ENCODE measurements at regions not wholly inside any gene's neighbourhood (a gene's known extent, or its start where the extent isn't known, plus 50 kb on each side); places are given as distances from the start of the nearest gene placed in this dataset.

DNA sequence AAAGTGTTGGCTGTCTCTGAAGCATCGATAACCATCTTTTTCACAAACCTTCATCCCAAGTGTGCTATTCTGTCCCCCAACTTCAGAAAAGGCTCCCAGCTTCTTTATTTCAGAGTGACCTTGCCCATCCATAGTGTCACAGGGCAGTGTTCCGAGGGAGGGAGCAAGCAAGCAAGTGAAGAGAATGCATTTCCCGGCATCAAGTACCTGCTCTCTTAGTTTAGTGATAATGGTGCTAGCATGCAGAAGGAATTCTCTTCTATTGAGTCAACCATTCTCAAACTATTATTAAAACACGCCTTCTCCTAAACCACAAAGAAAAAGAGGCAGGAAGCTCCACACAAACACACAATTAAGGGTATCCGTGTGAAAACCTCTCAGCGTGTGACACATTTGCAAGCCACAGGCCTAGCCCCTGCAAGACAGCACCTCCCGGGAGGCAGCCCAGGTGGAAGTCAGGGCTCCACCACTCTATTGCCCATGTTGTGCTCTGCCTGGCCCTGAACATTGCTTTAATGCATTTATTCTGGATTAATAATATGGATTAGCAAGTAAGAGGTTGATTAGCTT, 504.9 kb downstream of the GALR1 start:
- no peak for DNase-seq (ENCODE audit: low read depth)

DNA sequence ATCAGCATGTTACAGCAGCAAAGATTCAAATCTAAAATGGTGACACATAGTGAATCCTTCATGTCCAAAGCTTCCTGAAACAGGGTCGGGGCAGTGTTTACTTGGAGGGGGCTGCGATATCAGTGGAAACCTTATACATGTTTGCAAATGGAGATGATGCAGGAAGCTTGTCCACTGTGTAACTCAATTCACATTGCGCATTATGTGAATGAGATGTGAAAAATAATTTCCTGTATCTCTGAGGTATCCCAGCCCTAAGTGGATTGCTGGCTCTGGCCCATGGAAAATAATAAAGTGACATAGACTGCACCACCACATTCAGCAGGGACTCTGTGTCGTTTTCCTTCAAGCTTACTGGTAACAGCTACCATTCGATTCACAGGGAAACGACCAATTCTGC, 505.5 kb downstream of the GALR1 start:
- DNase-seq (ENCODE audit: low read depth), result no peak

DNA sequence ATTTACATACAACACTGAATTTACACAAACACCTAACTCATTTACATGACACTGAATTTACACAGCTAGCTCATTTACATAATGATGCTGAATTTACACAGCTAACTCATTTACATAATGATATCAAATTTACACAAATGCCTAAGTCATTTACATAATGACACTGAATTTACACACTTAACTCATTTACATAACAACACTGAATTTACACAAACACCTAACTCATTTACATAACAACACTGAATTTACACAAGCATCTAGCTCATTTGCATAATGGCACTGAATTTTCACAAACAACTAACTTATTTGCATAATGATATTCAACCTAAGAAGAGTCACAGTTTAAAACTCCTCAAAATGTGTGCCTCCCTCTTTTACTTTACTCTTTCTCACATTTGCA, 511.7 kb downstream of the GALR1 start:
- no peak for DNase-seq (ENCODE audit: low read depth)

DNA sequence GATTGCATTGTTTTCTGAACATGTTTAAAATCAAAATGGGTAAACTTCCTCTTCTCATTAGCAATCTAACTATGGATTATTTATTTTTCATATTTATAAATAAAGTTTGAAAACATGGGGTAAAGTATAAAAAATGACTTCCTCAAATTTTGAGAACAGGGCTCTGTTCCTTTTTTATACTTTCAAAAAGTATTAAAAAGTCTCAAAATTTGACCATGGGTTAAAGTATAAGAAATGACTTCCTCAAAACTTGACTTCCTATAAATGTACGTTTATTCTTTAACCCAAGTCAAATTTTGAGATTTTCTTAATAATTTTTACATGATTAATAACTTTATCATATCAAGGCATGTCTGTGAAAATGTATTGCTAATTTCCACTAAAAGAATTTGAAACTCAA, 512.4 kb downstream of the GALR1 start:
- DNase-seq (ENCODE audit: low read depth), result no peak

DNA sequence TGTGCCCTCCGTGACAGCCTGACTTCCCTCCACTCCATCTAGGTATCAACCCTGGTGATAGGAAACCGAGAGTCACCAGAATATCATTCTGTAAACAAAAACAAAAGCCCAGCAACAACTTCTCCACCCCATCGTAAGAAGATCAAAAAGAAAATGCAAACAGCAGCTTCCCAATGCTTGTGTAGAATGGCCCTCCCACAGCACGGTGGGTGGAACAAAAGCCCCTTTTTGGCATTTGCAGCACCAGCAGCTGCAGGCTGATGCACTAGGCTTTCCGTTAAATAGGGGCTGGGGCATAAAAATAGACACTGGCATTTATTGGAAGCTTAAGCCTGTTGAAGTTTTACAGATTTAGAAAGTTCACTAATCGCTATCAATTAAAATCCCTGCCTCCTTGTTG, 513.0 kb downstream of the GALR1 start:
- DNase-seq (ENCODE audit: low read depth), result no peak

DNA sequence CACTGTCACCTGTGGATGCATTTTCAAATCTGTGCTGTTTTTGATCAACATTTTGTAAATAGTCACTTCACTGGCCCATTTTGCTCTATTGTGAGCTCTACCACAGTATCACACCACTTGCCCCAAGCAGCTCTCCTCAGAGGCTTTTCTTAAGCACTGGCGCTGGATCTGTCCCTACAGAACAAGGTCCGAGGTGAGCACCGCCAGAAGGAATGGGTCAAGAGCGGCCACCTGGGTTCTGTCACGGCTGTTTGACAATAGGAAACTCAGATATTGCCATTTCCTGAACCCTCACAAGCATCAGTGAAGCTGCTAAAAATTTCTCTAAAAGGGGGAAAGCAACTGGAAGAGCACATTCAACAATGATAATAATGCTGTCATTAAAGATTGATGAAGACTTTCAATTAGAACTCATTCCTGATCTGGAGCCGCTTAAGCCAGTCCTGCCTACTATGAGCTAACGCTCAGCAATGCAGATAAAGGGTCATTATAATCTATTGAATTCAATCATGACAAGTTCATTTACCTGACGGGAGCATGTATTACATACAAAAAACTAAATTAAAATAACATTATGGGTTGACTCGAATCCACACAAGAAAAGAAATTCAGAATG, 514.0 kb downstream of the GALR1 start:
- no peak for DNase-seq (ENCODE audit: low read depth)

DNA sequence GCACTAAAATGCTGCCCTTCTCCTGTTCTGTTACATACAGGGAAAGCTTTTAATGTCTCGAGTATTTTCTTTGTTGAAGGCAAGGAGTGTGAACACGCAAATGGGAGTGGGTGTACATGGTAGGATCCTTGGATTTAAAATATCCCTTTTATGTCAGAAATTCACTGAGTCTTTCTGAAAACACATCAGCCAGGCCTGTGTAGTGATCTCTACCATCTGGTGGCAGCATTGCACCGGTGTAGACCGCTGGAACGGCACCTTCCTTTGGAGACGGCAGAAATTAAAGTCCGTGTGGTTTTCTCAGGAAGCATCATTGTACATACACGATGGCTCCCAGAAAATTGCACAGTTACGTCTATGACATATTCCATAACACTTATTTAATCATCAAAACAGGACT, 515.8 kb downstream of the GALR1 start:
- DNase-seq (ENCODE audit: low read depth), result no peak

DNA sequence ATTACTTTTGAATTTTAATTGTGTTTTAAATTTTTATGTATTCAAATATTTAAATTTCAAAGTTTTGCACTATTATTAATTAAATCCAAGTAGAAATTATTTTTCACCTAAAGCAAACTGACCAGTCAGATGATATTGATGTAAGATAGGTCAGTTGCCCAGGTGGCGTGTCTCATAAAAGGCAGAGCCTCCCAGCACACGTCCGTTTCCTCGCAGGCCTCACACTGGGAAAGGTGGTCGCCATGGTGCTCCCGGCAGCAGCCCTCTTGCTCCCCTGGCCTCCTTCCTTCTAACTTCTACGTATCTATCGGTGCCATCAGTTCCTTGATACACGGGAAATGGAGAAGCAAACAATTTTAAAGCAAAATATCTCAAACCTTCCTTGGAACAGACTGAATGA, 516.8 kb downstream of the GALR1 start:
- DNase-seq (ENCODE audit: low read depth), result no peak

DNA sequence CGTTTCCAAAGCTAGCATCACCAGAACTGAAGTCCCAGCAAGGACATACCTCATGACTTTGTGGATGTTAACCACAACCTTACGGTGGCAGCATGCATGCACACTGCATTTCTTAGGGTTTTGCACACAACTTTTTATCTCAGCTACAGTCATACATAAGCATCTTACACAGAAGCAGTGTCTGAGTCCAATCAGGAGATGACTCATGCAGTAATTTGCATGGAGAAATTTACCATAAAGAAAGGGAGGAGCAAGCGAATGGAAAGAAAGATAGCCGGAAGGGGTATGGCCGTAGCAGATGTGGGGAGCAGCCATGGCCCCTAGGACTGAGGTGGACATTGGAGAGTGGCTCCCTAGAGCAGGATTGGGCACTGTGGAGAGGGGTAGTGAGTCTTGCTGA, 522.5 kb downstream of the GALR1 start:
- DNase-seq (ENCODE audit: low read depth), result no peak

DNA sequence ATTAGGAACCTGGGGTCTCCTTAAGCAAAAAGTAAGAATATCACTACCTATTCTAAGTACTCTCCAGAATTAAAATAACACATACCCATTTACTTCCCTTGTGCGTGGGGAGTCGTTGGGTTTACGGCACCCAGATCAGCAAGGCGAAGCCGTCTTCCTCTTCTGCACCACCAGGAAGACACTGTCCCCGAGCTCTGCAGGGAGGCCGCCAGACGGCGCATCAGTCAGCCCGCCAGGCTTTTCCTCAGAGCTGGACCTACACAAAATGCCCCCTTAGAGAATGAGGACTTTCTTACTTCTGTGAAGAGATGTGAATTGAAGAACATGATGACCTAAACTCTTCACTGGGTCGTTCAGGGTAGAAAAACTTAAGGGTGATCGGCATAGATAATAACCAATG, 526.5 kb downstream of the GALR1 start:
- DNase-seq (ENCODE audit: low read depth), result no peak

DNA sequence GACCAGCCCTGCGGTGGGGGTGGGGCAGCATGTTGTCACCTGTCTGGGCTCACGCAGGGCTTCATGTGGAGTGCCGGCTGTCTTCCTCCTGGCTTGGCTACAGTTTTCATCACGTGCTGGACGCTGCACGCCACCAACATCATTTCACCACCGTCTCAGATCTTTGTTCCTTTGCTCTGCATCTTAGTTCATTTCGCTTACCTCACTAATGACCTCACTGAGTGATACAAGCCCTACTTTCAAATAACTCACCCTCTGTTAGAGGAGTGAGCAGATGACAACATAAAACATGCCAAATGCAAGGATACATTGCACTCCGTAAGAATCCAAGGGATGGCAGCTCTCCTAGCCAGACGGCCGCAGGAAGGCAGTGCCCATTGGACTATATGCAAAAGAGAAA, 527.5 kb downstream of the GALR1 start:
- DNase-seq (ENCODE audit: low read depth), result no peak

DNA sequence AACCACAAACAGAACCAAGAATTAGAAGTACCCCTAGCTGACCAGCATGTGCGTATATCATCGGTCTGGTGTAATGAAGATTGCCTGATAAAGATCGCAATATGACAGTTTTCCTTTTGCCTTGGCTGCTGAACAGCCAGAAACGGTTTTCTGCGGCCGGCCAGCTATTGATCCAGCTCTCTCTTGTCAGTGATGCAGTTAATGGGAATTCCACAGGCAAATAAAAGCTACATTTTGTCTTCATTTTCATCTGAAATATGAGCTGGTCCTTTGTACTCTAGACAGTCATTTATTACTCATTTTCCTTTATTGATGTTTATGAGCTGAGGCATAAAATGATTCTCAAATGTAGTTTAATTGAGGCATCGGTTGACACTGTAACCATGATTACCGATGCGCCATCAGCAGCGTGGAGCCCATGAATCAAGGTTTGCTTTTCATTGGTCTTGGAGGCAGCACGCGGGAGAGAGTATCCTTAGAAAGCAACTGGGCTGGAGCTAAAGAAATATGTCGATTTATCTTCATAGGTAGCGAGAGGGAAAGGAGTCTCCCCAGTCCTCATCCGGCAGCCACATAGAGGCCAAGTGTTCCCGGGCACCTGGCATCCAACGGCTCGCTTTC, 535.2 kb downstream of the GALR1 start:
- DNase-seq (ENCODE audit: low read depth), result no peak

DNA sequence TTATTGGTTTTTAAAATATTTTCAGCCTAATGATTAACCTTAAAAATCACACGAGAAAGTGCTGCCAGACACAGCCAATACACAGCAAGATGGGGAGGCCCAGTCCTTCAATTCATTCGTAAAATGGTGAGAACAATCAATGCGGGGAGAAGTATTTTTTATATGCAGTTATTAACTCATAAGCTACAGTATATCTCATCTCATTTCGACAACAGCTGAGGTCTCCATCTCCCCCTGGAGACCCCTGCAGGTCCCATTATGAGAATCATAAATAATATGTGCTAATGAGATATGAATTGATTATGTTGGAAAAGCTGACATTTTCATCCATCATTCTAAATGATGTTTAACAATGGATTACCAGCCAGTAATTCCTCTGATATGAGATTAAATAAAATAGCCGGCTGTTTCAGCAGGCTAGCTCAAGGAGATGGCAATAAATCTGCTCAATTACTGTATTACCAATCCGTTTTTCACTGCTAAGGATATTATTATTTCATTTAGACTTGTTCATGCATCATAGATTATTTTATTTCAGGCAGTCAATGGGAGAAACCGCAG, 535.8 kb downstream of the GALR1 start:
- DNase-seq (ENCODE audit: low read depth), result no peak

DNA sequence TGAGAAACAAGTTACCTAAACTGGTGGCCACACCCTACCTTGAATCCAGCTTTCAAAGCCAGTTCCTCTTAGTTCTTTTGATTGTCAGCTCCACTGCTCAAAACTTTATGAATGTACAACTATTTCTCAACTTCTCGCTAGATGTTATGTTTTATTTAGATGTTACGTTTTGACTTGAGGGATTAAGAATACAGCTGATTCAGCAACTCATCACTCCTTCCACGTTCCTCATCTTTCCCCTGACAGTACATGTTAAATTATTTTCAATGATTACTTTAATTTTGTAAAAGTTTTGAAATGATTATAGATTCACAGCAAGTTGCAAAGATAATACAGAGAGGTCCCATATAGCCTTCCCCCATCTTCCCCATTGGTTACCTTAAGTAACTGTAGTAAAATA, 553.4 kb downstream of the GALR1 start:
- DNase-seq (ENCODE audit: low read depth), result no peak

DNA sequence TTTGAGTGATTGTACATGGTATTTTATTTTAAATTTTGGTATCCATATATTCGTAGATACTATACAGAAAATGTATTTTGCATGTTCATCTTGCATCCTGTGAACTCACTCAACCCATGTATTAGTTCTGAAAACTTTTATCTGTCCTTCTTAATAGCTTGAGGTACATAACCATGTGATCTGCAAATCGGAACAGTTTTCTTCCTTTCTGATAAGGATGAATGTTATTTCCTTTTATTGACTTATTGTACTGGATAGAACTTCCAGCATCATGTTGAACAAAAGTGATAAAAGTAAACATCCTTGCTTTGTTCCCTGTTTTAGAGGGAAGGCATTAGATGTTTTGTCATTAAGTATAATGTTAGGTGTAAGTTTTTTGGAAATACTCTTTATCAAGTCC, 554.7 kb downstream of the GALR1 start:
- DNase-seq (ENCODE audit: low read depth), result no peak

DNA sequence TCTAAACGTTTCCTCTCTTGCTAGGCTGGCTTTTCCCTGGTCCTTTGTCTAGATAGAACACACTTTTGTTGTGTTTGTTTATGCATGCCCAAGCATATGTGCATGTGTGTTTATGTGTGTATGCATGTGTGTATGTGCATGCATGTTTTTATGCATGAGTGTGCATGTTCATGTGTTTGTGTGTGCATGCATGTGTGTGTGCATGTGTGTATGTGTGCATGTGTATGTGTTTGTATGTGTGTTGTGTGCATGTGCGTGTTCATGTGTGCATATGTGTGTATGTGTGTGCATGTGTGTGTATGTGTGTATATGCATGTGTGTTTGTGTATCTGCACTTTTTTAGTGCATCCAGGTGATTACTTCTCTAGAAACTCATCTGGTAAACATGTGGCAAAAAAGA, 558.0 kb downstream of the GALR1 start:
- DNase-seq (ENCODE audit: low read depth), result no peak

DNA sequence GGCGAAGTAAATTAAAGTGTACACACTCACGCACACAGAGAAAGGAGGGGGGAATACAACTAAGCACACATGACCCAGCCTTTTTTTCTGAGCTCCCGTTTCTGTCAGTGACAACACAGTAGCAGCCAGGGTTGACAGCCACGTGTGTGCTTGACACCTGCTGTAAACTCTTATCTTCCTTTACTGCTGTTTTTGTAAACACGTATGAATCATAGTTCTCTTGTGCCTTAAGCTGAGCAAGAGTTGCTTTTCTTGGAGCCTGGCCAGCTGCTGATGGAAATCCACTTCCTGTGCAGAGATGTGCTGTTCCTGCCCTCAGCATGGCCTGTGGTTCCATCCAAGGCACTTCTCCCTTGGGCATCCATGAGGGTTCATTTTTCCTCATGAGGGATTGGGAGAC, 561.9 kb downstream of the GALR1 start:
- no peak for DNase-seq (ENCODE audit: low read depth)

DNA sequence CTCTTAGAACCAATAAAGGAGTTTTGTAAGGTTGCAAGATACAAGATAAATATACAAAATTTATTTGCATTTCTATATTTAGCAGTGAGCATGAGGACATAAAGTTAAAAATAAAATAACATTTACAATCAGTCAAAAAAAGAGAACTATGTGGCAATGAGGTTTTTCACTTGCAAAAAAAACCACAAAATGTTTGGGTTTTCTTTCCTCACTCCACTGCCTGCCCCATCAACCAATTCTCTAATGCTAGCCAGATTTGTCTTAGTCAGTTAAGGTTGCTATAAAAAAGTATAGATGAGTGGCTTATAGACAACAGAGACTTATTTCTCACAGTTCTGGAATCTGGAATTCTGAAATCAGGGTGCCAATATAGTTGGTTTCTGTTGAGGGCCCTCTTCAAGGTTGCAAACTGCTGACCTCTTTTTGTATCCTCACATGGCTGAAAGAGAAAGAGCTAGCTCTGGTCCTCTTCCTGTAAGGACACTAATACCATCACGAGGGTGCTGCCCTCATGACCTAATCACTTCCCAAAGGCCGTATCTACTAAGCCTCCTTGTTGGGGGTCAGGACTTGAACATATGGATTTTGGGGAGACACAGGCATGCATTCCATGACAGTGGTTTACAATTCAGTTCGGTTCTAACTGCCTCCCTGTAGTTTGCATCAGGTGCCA, 566.2 kb downstream of the GALR1 start:
- DNase-seq (ENCODE audit: low read depth), result no peak

DNA sequence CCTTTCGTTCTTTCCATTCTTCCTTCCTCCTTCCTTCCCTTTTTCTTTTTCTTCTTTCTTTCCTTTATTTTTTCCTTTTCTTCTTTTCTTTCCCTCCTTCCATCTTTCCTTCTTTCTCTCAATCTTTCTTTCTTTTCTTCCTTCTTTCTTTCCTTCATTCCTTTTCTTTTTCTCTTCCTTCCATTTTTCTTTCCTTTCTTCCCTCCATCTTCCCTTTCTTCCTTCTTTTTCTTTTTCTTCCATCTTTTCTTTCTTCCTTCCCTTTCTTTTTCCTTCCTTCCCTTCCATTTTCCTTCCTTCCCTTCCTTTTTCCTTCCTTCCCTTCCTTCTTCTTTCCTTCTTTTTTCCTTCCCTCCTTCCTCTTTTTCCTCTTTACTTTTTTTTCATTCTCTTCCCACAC, 568.7 kb downstream of the GALR1 start:
- no peak for DNase-seq (ENCODE audit: low read depth)

DNA sequence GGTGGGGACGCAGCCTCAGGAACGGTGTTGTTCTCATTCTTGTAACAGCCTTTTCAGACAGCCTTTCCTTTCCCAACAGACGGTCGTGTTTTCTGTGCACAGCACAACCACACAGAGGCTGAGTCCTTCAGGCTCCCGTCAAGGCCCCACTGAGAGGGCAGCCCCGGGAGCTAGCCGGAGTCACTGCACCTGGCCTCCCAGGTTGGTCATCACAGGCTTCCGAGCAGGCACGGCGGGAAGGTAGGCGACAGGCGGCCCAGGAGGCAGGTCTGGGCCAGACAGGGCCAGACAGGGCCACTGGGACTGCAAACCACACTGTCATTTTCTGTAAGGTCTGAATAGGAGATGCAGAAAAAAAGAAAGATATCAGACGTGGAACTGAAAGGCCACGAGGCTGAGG, 570.8 kb downstream of the GALR1 start:
- no peak for DNase-seq (ENCODE audit: low read depth)

DNA sequence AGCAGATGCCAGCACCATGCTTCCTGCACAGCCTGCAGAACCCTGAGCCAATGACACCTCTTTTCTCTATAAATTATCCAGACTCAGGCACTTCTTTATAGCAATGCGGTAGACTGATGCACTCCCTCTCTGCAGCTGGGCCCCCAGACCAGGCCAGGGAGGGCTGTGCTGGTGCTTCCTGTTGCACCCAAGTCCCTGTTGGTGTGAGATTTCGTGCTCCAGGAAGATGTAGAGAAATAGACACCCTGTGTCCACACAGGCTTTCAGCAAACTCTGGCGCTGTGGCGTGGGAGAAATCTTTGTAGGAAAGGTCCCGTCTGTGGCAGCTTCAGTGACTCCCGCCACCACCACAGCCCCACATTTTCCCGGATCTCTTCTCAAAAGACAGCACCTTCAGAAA, 572.2 kb downstream of the GALR1 start:
- DNase-seq (ENCODE audit: low read depth), result no peak

DNA sequence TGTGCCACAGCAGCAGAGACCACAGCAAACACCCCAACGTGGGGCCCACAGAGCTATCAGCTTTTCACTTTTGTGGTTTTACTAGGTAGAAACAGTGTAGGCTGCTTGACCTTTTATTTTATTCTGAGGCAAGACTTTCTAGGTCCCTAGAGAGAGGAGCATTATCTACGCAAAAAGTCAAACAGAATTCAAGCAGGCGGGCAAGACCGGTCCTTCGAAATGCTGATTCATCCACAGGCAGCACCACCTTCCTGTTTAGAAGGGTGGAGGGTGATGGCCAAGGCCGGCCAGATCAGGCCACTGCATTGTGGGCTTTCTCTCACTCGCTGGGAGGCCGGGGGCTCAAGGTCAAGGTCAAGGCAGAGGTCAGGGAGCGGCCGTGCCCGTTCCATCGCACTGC, 573.0 kb downstream of the GALR1 start:
- DNase-seq (ENCODE audit: low read depth), result no peak

DNA sequence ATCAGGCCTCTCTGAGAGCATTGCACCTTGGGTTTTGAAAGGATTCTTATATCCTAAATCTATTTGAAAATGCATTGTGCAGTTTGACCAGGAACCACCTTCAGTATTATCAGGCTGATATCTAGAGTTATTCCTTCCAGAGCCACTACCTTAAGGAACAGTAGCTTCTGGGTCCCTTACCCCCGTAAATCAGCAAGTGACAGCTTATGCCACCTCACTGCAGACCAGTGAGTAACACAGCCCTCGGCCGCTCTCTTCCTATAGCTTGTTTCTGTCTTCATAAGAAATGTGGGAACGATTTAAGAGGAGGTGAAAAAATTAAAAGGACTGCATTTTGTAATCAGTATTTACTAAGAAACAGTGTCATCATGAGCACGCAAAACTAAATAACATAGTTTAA, 584.2 kb downstream of the GALR1 start:
- no peak for DNase-seq (ENCODE audit: low read depth)
